HL-60 (cell line): ENCODE measurements at regions not wholly inside any gene's neighbourhood (a gene's known extent, or its start where the extent isn't known, plus 50 kb on each side); places are given as distances from the start of the nearest gene placed in this dataset.

ENCODE experiments used
- DNase-seq, 2 experiments: peaks; one replicate each; pipeline ENCODE4 v3.0.0-alpha.2; 2010 to 2020; ENCODE audit warnings: low read depth in 1 of 2, low spot score in 1 of 2
- H3K27ac ChIP-seq: fragments of 250-450 bp; sonication (Bioruptor Pico); replicated peaks from 2 replicates; pipeline ENCODE4 v1.5.1; 2020; ENCODE audit warnings: mild to moderate bottlenecking, moderate library complexity
- H3K27me3 ChIP-seq: fragments of 250-450 bp; sonication (Bioruptor Pico); 2 replicates; pipeline ENCODE4 v1.5.1; 2021; ENCODE audit warnings: mild to moderate bottlenecking, moderate library complexity; ENCODE audit not compliant: insufficient read depth, poor library complexity, severe bottlenecking
- H3K4me3 ChIP-seq: replicated peaks from 2 replicates; pipeline ENCODE4 v1.5.1; 2011; ENCODE audit warnings: mild to moderate bottlenecking, control low read depth, low read length; ENCODE audit not compliant: insufficient read depth
- GABPA ChIP-seq: IDR thresholded peaks from 2 replicates; pipeline ENCODE4 v1.6.1; 2012; ENCODE audit warnings: low read depth
- POLR2AphosphoS5 ChIP-seq: IDR thresholded peaks from 2 replicates; pipeline ENCODE4 v1.6.1; 2012; ENCODE audit warnings: low read depth
- SPI1 ChIP-seq: IDR thresholded peaks from 2 replicates; pipeline ENCODE4 v1.6.1; 2012; ENCODE audit warnings: low read depth, mild to moderate bottlenecking, borderline replicate concordance
- TF ChIP-seq, protein P1 (sequence below): IDR thresholded peaks from one replicate; pipeline ENCODE4 v1.5.1; 2011; ENCODE audit warnings: low read length, control low read depth, inconsistent platforms; ENCODE audit not compliant: insufficient read depth
- TF ChIP-seq, protein P2 (sequence below): IDR thresholded peaks from 2 replicates; pipeline ENCODE4 v1.6.1; 2012; ENCODE audit warnings: low read depth; ENCODE audit not compliant: insufficient replicate concordance

DNA sequence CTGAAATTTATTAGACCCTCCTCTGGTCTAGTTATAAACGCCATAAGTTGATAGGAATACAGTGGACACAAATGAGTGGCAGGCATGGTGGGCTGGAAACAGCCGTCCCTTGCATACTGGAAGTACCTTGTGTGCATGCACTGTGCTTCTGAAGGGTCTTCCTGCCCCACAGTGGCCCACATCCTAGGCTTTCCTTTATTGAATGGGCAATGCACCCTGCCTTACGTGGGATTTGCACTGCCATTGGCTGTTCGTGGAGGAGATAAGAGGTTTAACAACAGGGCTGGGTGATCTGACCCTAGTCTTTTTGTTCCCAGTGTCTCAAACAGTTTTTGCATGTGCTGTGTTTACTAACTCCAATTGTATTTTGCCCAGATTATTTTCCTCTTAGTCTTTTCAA, 480.8 kb downstream of the GADD45G start:
- DNase-seq = no peak
- peaks cover 3% of the 10 kb centered on the region for H3K27me3 ChIP-seq
- TF ChIP-seq SPI1 (no peak), POLR2AphosphoS5 (no peak), GABPA (no peak)
- TF ChIP-seq, protein P1, sequence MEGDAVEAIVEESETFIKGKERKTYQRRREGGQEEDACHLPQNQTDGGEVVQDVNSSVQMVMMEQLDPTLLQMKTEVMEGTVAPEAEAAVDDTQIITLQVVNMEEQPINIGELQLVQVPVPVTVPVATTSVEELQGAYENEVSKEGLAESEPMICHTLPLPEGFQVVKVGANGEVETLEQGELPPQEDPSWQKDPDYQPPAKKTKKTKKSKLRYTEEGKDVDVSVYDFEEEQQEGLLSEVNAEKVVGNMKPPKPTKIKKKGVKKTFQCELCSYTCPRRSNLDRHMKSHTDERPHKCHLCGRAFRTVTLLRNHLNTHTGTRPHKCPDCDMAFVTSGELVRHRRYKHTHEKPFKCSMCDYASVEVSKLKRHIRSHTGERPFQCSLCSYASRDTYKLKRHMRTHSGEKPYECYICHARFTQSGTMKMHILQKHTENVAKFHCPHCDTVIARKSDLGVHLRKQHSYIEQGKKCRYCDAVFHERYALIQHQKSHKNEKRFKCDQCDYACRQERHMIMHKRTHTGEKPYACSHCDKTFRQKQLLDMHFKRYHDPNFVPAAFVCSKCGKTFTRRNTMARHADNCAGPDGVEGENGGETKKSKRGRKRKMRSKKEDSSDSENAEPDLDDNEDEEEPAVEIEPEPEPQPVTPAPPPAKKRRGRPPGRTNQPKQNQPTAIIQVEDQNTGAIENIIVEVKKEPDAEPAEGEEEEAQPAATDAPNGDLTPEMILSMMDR = no peak
- TF ChIP-seq, protein P2, sequence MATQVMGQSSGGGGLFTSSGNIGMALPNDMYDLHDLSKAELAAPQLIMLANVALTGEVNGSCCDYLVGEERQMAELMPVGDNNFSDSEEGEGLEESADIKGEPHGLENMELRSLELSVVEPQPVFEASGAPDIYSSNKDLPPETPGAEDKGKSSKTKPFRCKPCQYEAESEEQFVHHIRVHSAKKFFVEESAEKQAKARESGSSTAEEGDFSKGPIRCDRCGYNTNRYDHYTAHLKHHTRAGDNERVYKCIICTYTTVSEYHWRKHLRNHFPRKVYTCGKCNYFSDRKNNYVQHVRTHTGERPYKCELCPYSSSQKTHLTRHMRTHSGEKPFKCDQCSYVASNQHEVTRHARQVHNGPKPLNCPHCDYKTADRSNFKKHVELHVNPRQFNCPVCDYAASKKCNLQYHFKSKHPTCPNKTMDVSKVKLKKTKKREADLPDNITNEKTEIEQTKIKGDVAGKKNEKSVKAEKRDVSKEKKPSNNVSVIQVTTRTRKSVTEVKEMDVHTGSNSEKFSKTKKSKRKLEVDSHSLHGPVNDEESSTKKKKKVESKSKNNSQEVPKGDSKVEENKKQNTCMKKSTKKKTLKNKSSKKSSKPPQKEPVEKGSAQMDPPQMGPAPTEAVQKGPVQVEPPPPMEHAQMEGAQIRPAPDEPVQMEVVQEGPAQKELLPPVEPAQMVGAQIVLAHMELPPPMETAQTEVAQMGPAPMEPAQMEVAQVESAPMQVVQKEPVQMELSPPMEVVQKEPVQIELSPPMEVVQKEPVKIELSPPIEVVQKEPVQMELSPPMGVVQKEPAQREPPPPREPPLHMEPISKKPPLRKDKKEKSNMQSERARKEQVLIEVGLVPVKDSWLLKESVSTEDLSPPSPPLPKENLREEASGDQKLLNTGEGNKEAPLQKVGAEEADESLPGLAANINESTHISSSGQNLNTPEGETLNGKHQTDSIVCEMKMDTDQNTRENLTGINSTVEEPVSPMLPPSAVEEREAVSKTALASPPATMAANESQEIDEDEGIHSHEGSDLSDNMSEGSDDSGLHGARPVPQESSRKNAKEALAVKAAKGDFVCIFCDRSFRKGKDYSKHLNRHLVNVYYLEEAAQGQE = no peak

DNA sequence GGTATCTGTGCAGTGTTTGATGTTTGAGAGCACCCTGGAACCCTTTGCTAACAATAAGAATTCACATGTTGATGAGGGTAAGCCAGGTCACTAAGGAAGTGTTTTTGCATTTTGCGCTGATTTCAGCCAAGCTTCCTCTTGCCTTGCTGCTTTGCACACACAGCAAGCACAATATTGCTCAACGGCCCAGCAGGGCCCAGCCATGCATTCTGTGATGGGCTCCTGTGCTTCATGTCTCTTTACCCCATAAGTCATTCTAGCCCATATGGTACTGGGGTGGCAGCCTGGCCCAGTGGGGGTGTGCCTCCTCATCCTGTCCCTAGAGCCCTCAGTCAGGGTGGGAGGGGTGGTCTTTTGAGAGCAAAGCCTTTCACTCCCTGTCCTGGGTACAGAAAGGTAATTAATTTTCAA, 481.3 kb downstream of the GADD45G start:
- DNase-seq = peak; percentile 6 to 53
- H3K4me3 ChIP-seq = no peak overlapping the region
- TF ChIP-seq, protein P2 = no peak
- TF ChIP-seq SPI1 (no peak), POLR2AphosphoS5 (no peak), GABPA (no peak)
- H3K27me3 ChIP-seq = peaks cover 3% of the 10 kb centered on the region
- no peak overlapping the region for H3K27ac ChIP-seq

More for the DNA sequence above, 480.8 kb downstream of the GADD45G start:
- Histone ChIP-seq H3K4me3 (no peak overlapping the region), H3K27ac (no peak overlapping the region)

DNA sequence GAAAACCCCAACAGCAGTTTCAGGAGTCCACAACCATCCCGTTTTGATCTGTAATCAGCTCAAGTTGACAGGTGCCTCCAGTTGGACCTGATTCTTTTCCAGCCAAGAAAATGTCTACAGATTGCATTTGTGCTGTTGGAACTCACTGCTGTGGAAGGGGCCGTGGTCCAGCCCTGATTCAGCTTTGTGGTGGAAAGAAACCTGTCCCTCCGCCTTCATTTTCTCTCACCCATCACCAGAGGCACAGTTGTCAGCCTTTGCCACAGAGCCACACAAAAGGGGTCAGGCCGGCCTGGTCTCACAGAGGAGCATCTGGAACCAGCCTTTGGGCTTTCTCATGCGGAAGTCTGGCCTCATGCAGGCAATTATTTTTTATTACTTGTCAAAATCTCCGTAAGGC, 483.6 kb downstream of the GADD45G start:
- H3K27ac ChIP-seq = no peak overlapping the region
- DNase-seq = no peak
- no peak for TF ChIP-seq POLR2AphosphoS5
- TF ChIP-seq, protein P2 = no peak
- TF ChIP-seq SPI1 = no peak
- TF ChIP-seq, protein P1 = no peak
- no peak for TF ChIP-seq GABPA
- peaks cover 3% of the 10 kb centered on the region for H3K27me3 ChIP-seq
- H3K4me3 ChIP-seq = no peak overlapping the region
